ENCODE measurements at regions not wholly inside any gene's neighbourhood (a gene's known extent, or its start where the extent isn't known, plus 50 kb on each side); places are given as distances from the start of the nearest gene placed in this dataset.
A peak's percentile ranks its signal among the peaks of the same experiment; 100 is the strongest.

GRCh38 chr1:96565546-96565945 lies 156.0 kb upstream of the PTBP2 start:
- Histone ChIP-seq H4K20me1 (ENCODE audit: insufficient read depth, low read length) (no peaks in the 10 kb centered on the region), H3K36me3 (ENCODE audit: insufficient read depth, low read length) (no peaks in the 10 kb centered on the region), H3K4me2 (ENCODE audit: insufficient read depth, low read length) (no peak overlapping the region), H3K79me2 (ENCODE audit: insufficient read depth, low read length) (no peaks in the 10 kb centered on the region), H3K4me3 (ENCODE audit: insufficient read depth, low read length) (no peak overlapping the region), H3K27me3 (ENCODE audit: insufficient read depth, low read length) (no peaks in the 10 kb centered on the region), H3K4me1 (ENCODE audit: insufficient read depth, low read length) (peaks cover 5% of the 10 kb centered on the region), H3K9me3 (ENCODE audit: low read depth, low read length) (no peaks in the 10 kb centered on the region), H2AFZ (ENCODE audit: low read length) (no peak overlapping the region), H3K27ac (ENCODE audit: low read depth, low read length) (no peak overlapping the region)
- peak; percentile 19 for DNase-seq (ENCODE audit: insufficient read length, low spot score, missing footprints)
- no peak for TF ChIP-seq CTCF (IDR thresholded peaks at IDR 0.05; ENCODE audit: extremely low read depth, low read depth, low read length)

GRCh38 chr1:96568639-96569038 lies 152.9 kb upstream of the PTBP2 start:
- DNase-seq (ENCODE audit: insufficient read length, low spot score, missing footprints) = no peak
- Histone ChIP-seq H3K27ac (ENCODE audit: low read depth, low read length) (no peak overlapping the region), H3K9me3 (ENCODE audit: low read depth, low read length) (no peaks in the 10 kb centered on the region), H3K79me2 (ENCODE audit: insufficient read depth, low read length) (no peaks in the 10 kb centered on the region), H3K27me3 (ENCODE audit: insufficient read depth, low read length) (no peaks in the 10 kb centered on the region), H2AFZ (ENCODE audit: low read length) (no peak overlapping the region), H3K4me1 (ENCODE audit: insufficient read depth, low read length) (no peaks in the 10 kb centered on the region), H3K36me3 (ENCODE audit: insufficient read depth, low read length) (no peaks in the 10 kb centered on the region), H3K4me2 (ENCODE audit: insufficient read depth, low read length) (no peak overlapping the region), H3K4me3 (ENCODE audit: insufficient read depth, low read length) (no peak overlapping the region), H4K20me1 (ENCODE audit: insufficient read depth, low read length) (no peaks in the 10 kb centered on the region)
- no peak for TF ChIP-seq CTCF (IDR thresholded peaks at IDR 0.05; ENCODE audit: extremely low read depth, low read depth, low read length)

- H3K4me1 ChIP-seq (ENCODE audit: insufficient read depth, low read length) = no peaks in the 10 kb centered on the region
- no peaks in the 10 kb centered on the region for H3K36me3 ChIP-seq (ENCODE audit: insufficient read depth, low read length)
- H3K4me3 ChIP-seq (ENCODE audit: insufficient read depth, low read length) = no peak overlapping the region
- no peaks in the 10 kb centered on the region for H3K9me3 ChIP-seq (ENCODE audit: low read depth, low read length)
- peak overlapping the region; percentile 21 for H2AFZ ChIP-seq (ENCODE audit: low read length)
- no peak overlapping the region for H3K4me2 ChIP-seq (ENCODE audit: insufficient read depth, low read length)
- no peak overlapping the region for H3K27ac ChIP-seq (ENCODE audit: low read depth, low read length)
- DNase-seq (ENCODE audit: insufficient read length, low spot score, missing footprints) = no peak
- no peaks in the 10 kb centered on the region for H3K27me3 ChIP-seq (ENCODE audit: insufficient read depth, low read length)
- no peak for TF ChIP-seq CTCF (IDR thresholded peaks at IDR 0.05; ENCODE audit: extremely low read depth, low read depth, low read length)
- H4K20me1 ChIP-seq (ENCODE audit: insufficient read depth, low read length) = no peaks in the 10 kb centered on the region
- no peaks in the 10 kb centered on the region for H3K79me2 ChIP-seq (ENCODE audit: insufficient read depth, low read length)
Observed at GRCh38 chr1:96569288-96569687, 152.3 kb upstream of the PTBP2 start.

- no peaks in the 10 kb centered on the region for H3K4me1 ChIP-seq (ENCODE audit: insufficient read depth, low read length)
- no peaks in the 10 kb centered on the region for H3K36me3 ChIP-seq (ENCODE audit: insufficient read depth, low read length)
- no peak overlapping the region for H3K4me3 ChIP-seq (ENCODE audit: insufficient read depth, low read length)
- H3K4me2 ChIP-seq (ENCODE audit: insufficient read depth, low read length) = no peak overlapping the region
- DNase-seq (ENCODE audit: insufficient read length, low spot score, missing footprints) = no peak
- H4K20me1 ChIP-seq (ENCODE audit: insufficient read depth, low read length) = no peaks in the 10 kb centered on the region
- no peak overlapping the region for H3K27ac ChIP-seq (ENCODE audit: low read depth, low read length)
- H3K9me3 ChIP-seq (ENCODE audit: low read depth, low read length) = no peaks in the 10 kb centered on the region
- H2AFZ ChIP-seq (ENCODE audit: low read length) = no peak overlapping the region
- H3K79me2 ChIP-seq (ENCODE audit: insufficient read depth, low read length) = no peaks in the 10 kb centered on the region
- no peak for TF ChIP-seq CTCF (IDR thresholded peaks at IDR 0.05; ENCODE audit: extremely low read depth, low read depth, low read length)
- H3K27me3 ChIP-seq (ENCODE audit: insufficient read depth, low read length) = no peaks in the 10 kb centered on the region
Observed at GRCh38 chr1:96579636-96580035, 141.9 kb upstream of the PTBP2 start.
